Activated CD8-positive, alpha-beta memory T cell treated with anti-CD3 and anti-CD28 coated beads for 48 hours (primary cell): ENCODE measurements at regions not wholly inside any gene's neighbourhood (a gene's known extent, or its start where the extent isn't known, plus 50 kb on each side); places are given as distances from the start of the nearest gene placed in this dataset.
"Not testable (repeated sequence)": the region's sequence is repeated elsewhere in the genome, so short reads cannot be mapped to it uniquely, and the experiment has no call there.

Experiments
- DNase-seq, 3 experiments: peaks; one replicate each; pipeline ENCODE4 v3.0.0-alpha.2; 2020; ENCODE audit warnings: low read depth in 2 of 3, low spot score in 2 of 3

- no peak for DNase-seq
Measured at GRCh38 chr12:124675881-124676713, 108.7 kb upstream of the NCOR2 start.

- DNase-seq = no peak
Measured at GRCh38 chr12:124674937-124675336, 107.5 kb upstream of the NCOR2 start.

- no peak for DNase-seq
Measured at GRCh38 chr12:124673801-124674617, 106.6 kb upstream of the NCOR2 start.

GRCh38 chr12:124669271-124669721, 101.9 kb upstream of the NCOR2 start:
- DNase-seq = not testable (repeated sequence)

GRCh38 chr12:124668602-124669001, 101.2 kb upstream of the NCOR2 start:
- DNase-seq = no peak

GRCh38 chr12:124667506-124668326, 100.3 kb upstream of the NCOR2 start:
- DNase-seq = no peak

- no peak for DNase-seq
Measured at GRCh38 chr12:124666722-124667259, 99.4 kb upstream of the NCOR2 start.

GRCh38 chr12:124665511-124665910, 98.1 kb upstream of the NCOR2 start:
- DNase-seq = no peak

GRCh38 chr12:124664395-124665111, 97.1 kb upstream of the NCOR2 start:
- DNase-seq = no peak

- DNase-seq = no peak
Measured at GRCh38 chr12:124663771-124664366, 96.5 kb upstream of the NCOR2 start.

GRCh38 chr12:124663206-124663605, 95.8 kb upstream of the NCOR2 start:
- DNase-seq = no peak

- no peak for DNase-seq
Measured at GRCh38 chr12:124661341-124661740, 93.9 kb upstream of the NCOR2 start.

- DNase-seq = no peak
Measured at GRCh38 chr12:124660851-124661250, 93.4 kb upstream of the NCOR2 start.

- no peak for DNase-seq
Measured at GRCh38 chr12:124658806-124659402, 91.5 kb upstream of the NCOR2 start.

- no peak for DNase-seq
Measured at GRCh38 chr12:124658302-124658701, 90.9 kb upstream of the NCOR2 start.

- DNase-seq = no peak
Measured at GRCh38 chr12:124656947-124657434, 89.6 kb upstream of the NCOR2 start.

GRCh38 chr12:124655698-124656516, 88.5 kb upstream of the NCOR2 start:
- no peak for DNase-seq

GRCh38 chr12:124655048-124655697, 87.8 kb upstream of the NCOR2 start:
- no peak for DNase-seq
